Sigmoid colon (tissue), 6 donors: ENCODE measurements at regions not wholly inside any gene's neighbourhood (a gene's known extent, or its start where the extent isn't known, plus 50 kb on each side); places are given as distances from the start of the nearest gene placed in this dataset.

Source experiments
- DNase-seq: peaks from one replicate; pipeline ENCODE4 v3.0.0-alpha.2; 2019
- H3K27ac ChIP-seq, 4 donors: fragments of 200-600 bp; sonication (generic); one replicate each; pipeline ENCODE4 v1.5.1; 2016 to 2019; ENCODE audit warnings: mild to moderate bottlenecking in 1 of 4
- H3K27me3 ChIP-seq, 3 donors: fragments of 200-600 bp; sonication (generic); one replicate each; pipeline ENCODE4 v1.5.1; 2019; ENCODE audit warnings: mild to moderate bottlenecking in 1 of 3
- H3K36me3 ChIP-seq, 4 donors: fragments of 200-600 bp; sonication (generic); one replicate each; pipeline ENCODE4 v1.5.1; 2016 to 2019
- H3K4me1 ChIP-seq, 4 donors: fragments of 200-600 bp; sonication (generic); one replicate each; pipeline ENCODE4 v1.5.1; 2017 to 2019
- H3K4me3 ChIP-seq, 4 donors: fragments of 200-600 bp; sonication (generic); one replicate each; pipeline ENCODE4 v1.5.1; 2017 to 2019; ENCODE audit warnings: mild to moderate bottlenecking in 2 of 4, moderate library complexity in 1 of 4
- H3K9me3 ChIP-seq, 4 donors: fragments of 200-600 bp in 3 of 4; sonication (generic) in 3 of 4; one replicate each; pipeline versions ENCODE4 v1.5.1 to v1.6.1; 2013 to 2019
- CTCF ChIP-seq, 4 experiments: fragments of 450-650 bp in 3 of 4; fragments of 200-600 bp in 1 of 4; IDR thresholded peaks; one replicate each; pipeline ENCODE4 v1.5.1; 2016 to 2019; ENCODE audit warnings: antibody characterized with exemption in 4 of 4, mild to moderate bottlenecking in 3 of 4, moderate library complexity in 2 of 4
- EP300 ChIP-seq, 4 donors: sonication (generic); formaldehyde crosslinking; IDR thresholded peaks; one replicate each; pipeline ENCODE4 v1.6.1; 2017; ENCODE audit warnings: antibody characterized with exemption in 4 of 4
- POLR2A ChIP-seq, 2 donors: fragments of 450-650 bp; IDR thresholded peaks; one replicate each; pipeline ENCODE4 v1.6.1; 2016; ENCODE audit warnings: antibody characterized with exemption in 2 of 2, mild to moderate bottlenecking in 2 of 2, moderate library complexity in 2 of 2
- POLR2AphosphoS5 ChIP-seq, 4 donors: sonication (generic); formaldehyde crosslinking; IDR thresholded peaks; one replicate each; pipeline ENCODE4 v1.6.1; 2017; ENCODE audit warnings: antibody characterized with exemption in 4 of 4
- WGBS, 2 donors: extraction: QIAGEN DNeasy Blood & Tissue Kit; methylation state at CpG; one replicate each; pipeline ENCODE4 v1.1.7; 2013; 5-methylcytosine and 5-hydroxymethylcytosine counted together
- intact Hi-C: fragments of 100-400 bp; cut with DNase I; formaldehyde crosslinking; loops from one replicate; pipeline ENCODE4 v1.15.1; 2023
- donor health status: healthy with polysubstance abuse.
- donor health status: healthy.

DNA sequence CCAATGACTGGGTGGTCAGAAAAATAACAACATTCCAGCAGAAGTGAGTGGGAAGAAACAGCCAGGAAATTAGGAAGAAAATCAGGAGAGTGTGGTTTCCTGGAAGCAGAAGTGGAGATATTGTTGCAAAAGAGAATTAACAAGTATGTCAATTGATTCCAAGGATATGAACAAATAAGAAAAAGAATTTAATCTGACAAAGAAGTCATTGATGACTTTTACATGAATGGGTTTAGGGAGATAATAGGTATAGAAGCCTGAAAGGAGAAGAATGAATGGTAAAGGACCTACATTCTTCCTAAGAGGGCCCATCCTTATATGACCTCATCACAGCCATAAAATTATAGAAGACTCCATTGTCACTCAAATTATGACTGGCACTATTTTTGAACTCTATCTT lies 1440.1 kb downstream of the OTOL1 start:
- no peak overlapping the region for H3K4me3 ChIP-seq
- intact Hi-C loops = no loop called here
- no peaks in the 10 kb centered on the region for H3K27me3 ChIP-seq
- DNase-seq = no peak
- no peak for TF ChIP-seq CTCF (IDR thresholded peaks at IDR 0.05)
- TF ChIP-seq POLR2A (IDR thresholded peaks at IDR 0.05) = no peak
- no peak for TF ChIP-seq POLR2AphosphoS5 (IDR thresholded peaks at IDR 0.05)
- no peak for TF ChIP-seq EP300 (IDR thresholded peaks at IDR 0.05)
- no peaks in the 10 kb centered on the region for H3K36me3 ChIP-seq
- peaks cover 0 to 9% (median 4%) of the 10 kb centered on the region in 4 donors for H3K4me1 ChIP-seq
- H3K27ac ChIP-seq = no peak overlapping the region
- H3K9me3 ChIP-seq = no peaks in the 10 kb centered on the region

DNA sequence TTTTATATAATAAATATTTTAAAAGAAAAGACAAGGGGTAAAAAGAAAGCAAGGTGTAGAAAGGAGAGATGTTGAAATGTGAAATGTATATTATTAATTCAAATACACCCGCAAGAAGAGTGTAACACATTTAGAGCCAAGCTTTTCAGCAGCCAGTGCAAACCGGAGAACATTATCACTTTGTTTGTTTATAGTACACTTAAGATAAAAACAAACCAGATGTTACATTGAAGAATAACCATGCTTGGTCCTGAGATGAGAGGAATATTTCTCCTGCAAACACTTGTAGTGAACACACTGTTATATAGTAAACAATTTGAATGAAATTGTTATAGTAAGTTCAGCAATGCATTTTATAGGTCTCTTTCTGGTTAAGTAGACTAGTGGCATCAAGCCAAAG lies 1441.5 kb downstream of the OTOL1 start:
- WGBS, 2 donors = 55 to 65% methylated on average over 2 of the region's 2 CpGs
- intact Hi-C loops = no loop called here
- no peaks in the 10 kb centered on the region for H3K9me3 ChIP-seq

GRCh38 chr3:162945626-162946025 lies 1449.0 kb downstream of the OTOL1 start:
- no peaks in the 10 kb centered on the region for H3K27me3 ChIP-seq
- H3K4me1 ChIP-seq = no peaks in the 10 kb centered on the region
- intact Hi-C loops = no loop called here
- no peak for DNase-seq
- H3K4me3 ChIP-seq = no peak overlapping the region
- no peaks in the 10 kb centered on the region for H3K36me3 ChIP-seq
- TF ChIP-seq CTCF (IDR thresholded peaks at IDR 0.05) (no peak), EP300 (IDR thresholded peaks at IDR 0.05) (no peak), POLR2A (IDR thresholded peaks at IDR 0.05) (no peak), POLR2AphosphoS5 (IDR thresholded peaks at IDR 0.05) (no peak)
- H3K9me3 ChIP-seq = no peaks in the 10 kb centered on the region
- 0 to 48% methylated on average over 1 of the region's 1 CpG for WGBS, 2 donors
- H3K27ac ChIP-seq = no peak overlapping the region

More for the DNA sequence above, 1441.5 kb downstream of the OTOL1 start:
- Histone ChIP-seq H3K4me1 (peaks cover 0 to 9% (median 4%) of the 10 kb centered on the region in 4 donors), H3K36me3 (no peaks in the 10 kb centered on the region), H3K4me3 (no peak overlapping the region), H3K27me3 (no peaks in the 10 kb centered on the region), H3K27ac (no peak overlapping the region)
- DNase-seq = no peak
- TF ChIP-seq POLR2AphosphoS5 (IDR thresholded peaks at IDR 0.05) (no peak), EP300 (IDR thresholded peaks at IDR 0.05) (no peak), CTCF (IDR thresholded peaks at IDR 0.05) (no peak), POLR2A (IDR thresholded peaks at IDR 0.05) (no peak)

GRCh38 chr3:162956711-162957110 lies 1460.1 kb downstream of the OTOL1 start:
- no peak overlapping the region for H3K4me3 ChIP-seq
- no peaks in the 10 kb centered on the region for H3K4me1 ChIP-seq
- no peaks in the 10 kb centered on the region for H3K36me3 ChIP-seq
- H3K9me3 ChIP-seq = no peaks in the 10 kb centered on the region
- no peak overlapping the region for H3K27ac ChIP-seq
- intact Hi-C loops = no loop called here
- H3K27me3 ChIP-seq = no peaks in the 10 kb centered on the region
- TF ChIP-seq EP300 (IDR thresholded peaks at IDR 0.05) (no peak), CTCF (IDR thresholded peaks at IDR 0.05) (no peak), POLR2AphosphoS5 (IDR thresholded peaks at IDR 0.05) (no peak), POLR2A (IDR thresholded peaks at IDR 0.05) (no peak)
- no peak for DNase-seq

- no peaks in the 10 kb centered on the region for H3K36me3 ChIP-seq
- no peak overlapping the region for H3K4me3 ChIP-seq
- H3K27ac ChIP-seq = no peak overlapping the region
- no peak for DNase-seq
- no peaks in the 10 kb centered on the region for H3K27me3 ChIP-seq
- no peaks in the 10 kb centered on the region for H3K4me1 ChIP-seq
- no peak for TF ChIP-seq CTCF (IDR thresholded peaks at IDR 0.05)
- TF ChIP-seq POLR2A (IDR thresholded peaks at IDR 0.05) = no peak
- TF ChIP-seq EP300 (IDR thresholded peaks at IDR 0.05) = no peak
- no peak for TF ChIP-seq POLR2AphosphoS5 (IDR thresholded peaks at IDR 0.05)
- intact Hi-C loops = no loop called here
- WGBS, 2 donors = 49 to 74% methylated on average over 1 of the region's 1 CpG
- no peaks in the 10 kb centered on the region for H3K9me3 ChIP-seq
These were observed 1463.7 kb downstream of the OTOL1 start for GRCh38 chr3:162960269-162960668.
